GM21381 (cell line): ENCODE measurements at regions not wholly inside any gene's neighbourhood (a gene's known extent, or its start where the extent isn't known, plus 50 kb on each side); places are given as distances from the start of the nearest gene placed in this dataset.

Experiments used
- ATAC-seq: cut with Tn5 transposase; IDR thresholded peaks from one replicate; pipeline ENCODE4 v1.9.1; 2021; ENCODE audit warnings: mild to moderate bottlenecking, moderate library complexity; ENCODE audit not compliant: unreplicated experiment

- no peak for ATAC-seq
These were observed 612.6 kb upstream of the ACVR2A start for GRCh38 chr2:147232225-147232669.

GRCh38 chr2:147231607-147232006 is 613.2 kb upstream of the ACVR2A start:
- ATAC-seq = no peak

- no peak for ATAC-seq
These were observed 613.7 kb upstream of the ACVR2A start for GRCh38 chr2:147231081-147231480.

GRCh38 chr2:147227313-147227712 is 617.5 kb upstream of the ACVR2A start:
- no peak for ATAC-seq

- no peak for ATAC-seq
These were observed 620.8 kb upstream of the ACVR2A start for GRCh38 chr2:147224070-147224469.

- no peak for ATAC-seq
These were observed 621.2 kb upstream of the ACVR2A start for GRCh38 chr2:147223553-147224060.

GRCh38 chr2:147223119-147223518 is 621.7 kb upstream of the ACVR2A start:
- ATAC-seq = peak; percentile 64

GRCh38 chr2:147222506-147222905 is 622.3 kb upstream of the ACVR2A start:
- ATAC-seq = no peak

GRCh38 chr2:147214914-147215313 is 629.9 kb upstream of the ACVR2A start:
- ATAC-seq = no peak

GRCh38 chr2:147211484-147211883 is 633.3 kb upstream of the ACVR2A start:
- no peak for ATAC-seq

GRCh38 chr2:147204102-147204501 is 640.7 kb upstream of the ACVR2A start:
- no peak for ATAC-seq

- ATAC-seq = no peak
These were observed 646.1 kb upstream of the ACVR2A start for GRCh38 chr2:147198651-147199171.

- no peak for ATAC-seq
These were observed 646.9 kb upstream of the ACVR2A start for GRCh38 chr2:147197754-147198483.

GRCh38 chr2:147182260-147182659 is 662.6 kb upstream of the ACVR2A start:
- peak; percentile 72 for ATAC-seq

GRCh38 chr2:147181351-147182029 is 663.3 kb upstream of the ACVR2A start:
- ATAC-seq = peak; percentile 60

GRCh38 chr2:147177071-147177857 is 667.6 kb upstream of the ACVR2A start:
- no peak for ATAC-seq

GRCh38 chr2:147174824-147175254 is 670.0 kb upstream of the ACVR2A start:
- ATAC-seq = no peak

- ATAC-seq = no peak
These were observed 671.0 kb upstream of the ACVR2A start for GRCh38 chr2:147173798-147174197.

GRCh38 chr2:147173189-147173581 is 671.6 kb upstream of the ACVR2A start:
- ATAC-seq = no peak

GRCh38 chr2:147172493-147173188 is 672.2 kb upstream of the ACVR2A start:
- no peak for ATAC-seq

GRCh38 chr2:147171941-147172340 is 672.9 kb upstream of the ACVR2A start:
- ATAC-seq = no peak
